WTC11 (cell line): ENCODE measurements at regions not wholly inside any gene's neighbourhood (a gene's known extent, or its start where the extent isn't known, plus 50 kb on each side); places are given as distances from the start of the nearest gene placed in this dataset.

Source experiments
- CTCF ChIP-seq: fragments of 200-600 bp; IDR thresholded peaks from 2 replicates; pipeline ENCODE4 v1.8.0; 2022; ENCODE audit warnings: antibody characterized with exemption
- ESRRA ChIP-seq: sonication (generic); formaldehyde crosslinking; IDR thresholded peaks from 2 replicates; pipeline ENCODE4 v1.8.1; 2022; ENCODE audit warnings: mild to moderate bottlenecking, missing genetic modification reagents, borderline replicate concordance
- HMGXB4 ChIP-seq: sonication (generic); formaldehyde crosslinking; IDR thresholded peaks from 2 replicates; pipeline ENCODE4 v1.8.1; 2023; ENCODE audit warnings: mild to moderate bottlenecking, moderate library complexity, missing genetic modification reagents
- USF1 ChIP-seq: sonication (generic); formaldehyde crosslinking; IDR thresholded peaks from 2 replicates; pipeline ENCODE4 v1.8.0; 2022; ENCODE audit warnings: mild to moderate bottlenecking, missing genetic modification reagents

GRCh38 chr9:71446106-71446472, 322.2 kb downstream of the CEMIP2 start:
- TF ChIP-seq CTCF (no peak), ESRRA (no peak), USF1 (CRISPR knock-in tag) (no peak), HMGXB4 (no peak)
